Neural crest cell (in vitro differentiated cells): ENCODE measurements at regions not wholly inside any gene's neighbourhood (a gene's known extent, or its start where the extent isn't known, plus 50 kb on each side); places are given as distances from the start of the nearest gene placed in this dataset.

Experiments used
- DNase-seq: peaks from one replicate; pipeline ENCODE4 v3.0.0; 2021; ENCODE audit warnings: low read depth, mixed read lengths, low spot score
- H3K27ac Mint-ChIP-seq: one replicate; pipeline ENCODE4 v1.8.0; 2021; ENCODE audit warnings: mild to moderate bottlenecking, mixed read lengths; ENCODE audit not compliant: unreplicated experiment
- H3K27me3 Mint-ChIP-seq: 2 replicates; pipeline ENCODE4 v1.8.0; 2021; ENCODE audit warnings: low read depth, mild to moderate bottlenecking, mixed read lengths
- H3K36me3 Mint-ChIP-seq: 2 replicates; pipeline ENCODE4 v1.8.0; 2021; ENCODE audit warnings: low read depth, mild to moderate bottlenecking, mixed read lengths
- H3K4me1 Mint-ChIP-seq: 2 replicates; pipeline ENCODE4 v1.8.0; 2021; ENCODE audit warnings: mixed read lengths
- H3K4me3 Mint-ChIP-seq: one replicate; pipeline ENCODE4 v1.8.0; 2021; ENCODE audit warnings: mild to moderate bottlenecking, mixed read lengths
- H3K9me3 Mint-ChIP-seq: 2 replicates; pipeline ENCODE4 v1.8.0; 2021; ENCODE audit warnings: mixed read lengths
- TF ChIP-seq, protein P1 (sequence below): fragments of 200-600 bp; sonication (generic); conservative IDR thresholded peaks from 2 replicates; pipeline ENCODE4 v1.5.0; 2021; ENCODE audit warnings: antibody characterized with exemption, mild to moderate bottlenecking

- no peaks in the 10 kb centered on the region for H3K36me3 Mint-ChIP-seq
- H3K4me3 Mint-ChIP-seq: no peak overlapping the region
- no peaks in the 10 kb centered on the region for H3K27me3 Mint-ChIP-seq
- H3K9me3 Mint-ChIP-seq: no peaks in the 10 kb centered on the region
- H3K4me1 Mint-ChIP-seq: peaks cover 6% of the 10 kb centered on the region
- no peak overlapping the region for H3K27ac Mint-ChIP-seq
- TF ChIP-seq, protein P1, sequence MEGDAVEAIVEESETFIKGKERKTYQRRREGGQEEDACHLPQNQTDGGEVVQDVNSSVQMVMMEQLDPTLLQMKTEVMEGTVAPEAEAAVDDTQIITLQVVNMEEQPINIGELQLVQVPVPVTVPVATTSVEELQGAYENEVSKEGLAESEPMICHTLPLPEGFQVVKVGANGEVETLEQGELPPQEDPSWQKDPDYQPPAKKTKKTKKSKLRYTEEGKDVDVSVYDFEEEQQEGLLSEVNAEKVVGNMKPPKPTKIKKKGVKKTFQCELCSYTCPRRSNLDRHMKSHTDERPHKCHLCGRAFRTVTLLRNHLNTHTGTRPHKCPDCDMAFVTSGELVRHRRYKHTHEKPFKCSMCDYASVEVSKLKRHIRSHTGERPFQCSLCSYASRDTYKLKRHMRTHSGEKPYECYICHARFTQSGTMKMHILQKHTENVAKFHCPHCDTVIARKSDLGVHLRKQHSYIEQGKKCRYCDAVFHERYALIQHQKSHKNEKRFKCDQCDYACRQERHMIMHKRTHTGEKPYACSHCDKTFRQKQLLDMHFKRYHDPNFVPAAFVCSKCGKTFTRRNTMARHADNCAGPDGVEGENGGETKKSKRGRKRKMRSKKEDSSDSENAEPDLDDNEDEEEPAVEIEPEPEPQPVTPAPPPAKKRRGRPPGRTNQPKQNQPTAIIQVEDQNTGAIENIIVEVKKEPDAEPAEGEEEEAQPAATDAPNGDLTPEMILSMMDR: no peak
- DNase-seq: no peak
Measured at GRCh38 chr5:152529440-152529839, 124.4 kb upstream of the NMUR2 start.

- DNase-seq: no peak
- H3K36me3 Mint-ChIP-seq: no peaks in the 10 kb centered on the region
- no peak overlapping the region for H3K27ac Mint-ChIP-seq
- TF ChIP-seq, protein P1: peak; percentile 80
- no peak overlapping the region for H3K4me3 Mint-ChIP-seq
- H3K9me3 Mint-ChIP-seq: no peaks in the 10 kb centered on the region
- H3K4me1 Mint-ChIP-seq: peaks cover 6% of the 10 kb centered on the region
- H3K27me3 Mint-ChIP-seq: no peaks in the 10 kb centered on the region
Measured at GRCh38 chr5:152532714-152533113, 127.6 kb upstream of the NMUR2 start.

GRCh38 chr5:152534641-152535040, 129.6 kb upstream of the NMUR2 start:
- TF ChIP-seq, protein P1: no peak
- no peak overlapping the region for H3K27ac Mint-ChIP-seq

GRCh38 chr5:152542741-152543140, 137.7 kb upstream of the NMUR2 start:
- H3K27ac Mint-ChIP-seq: no peak overlapping the region
- H3K27me3 Mint-ChIP-seq: peaks cover 34% of the 10 kb centered on the region
- H3K9me3 Mint-ChIP-seq: no peaks in the 10 kb centered on the region
- H3K4me3 Mint-ChIP-seq: no peak overlapping the region
- H3K36me3 Mint-ChIP-seq: no peaks in the 10 kb centered on the region
- peak; percentile 18 for DNase-seq
- TF ChIP-seq, protein P1: no peak
- H3K4me1 Mint-ChIP-seq: no peaks in the 10 kb centered on the region

More at GRCh38 chr5:152534641-152535040, 129.6 kb upstream of the NMUR2 start:
- Mint-ChIP-seq H3K4me3 (no peak overlapping the region), H3K36me3 (no peaks in the 10 kb centered on the region), H3K27me3 (peaks cover 1% of the 10 kb centered on the region), H3K4me1 (peaks cover under 1% of the 10 kb centered on the region), H3K9me3 (no peaks in the 10 kb centered on the region)
- no peak for DNase-seq

DNA sequence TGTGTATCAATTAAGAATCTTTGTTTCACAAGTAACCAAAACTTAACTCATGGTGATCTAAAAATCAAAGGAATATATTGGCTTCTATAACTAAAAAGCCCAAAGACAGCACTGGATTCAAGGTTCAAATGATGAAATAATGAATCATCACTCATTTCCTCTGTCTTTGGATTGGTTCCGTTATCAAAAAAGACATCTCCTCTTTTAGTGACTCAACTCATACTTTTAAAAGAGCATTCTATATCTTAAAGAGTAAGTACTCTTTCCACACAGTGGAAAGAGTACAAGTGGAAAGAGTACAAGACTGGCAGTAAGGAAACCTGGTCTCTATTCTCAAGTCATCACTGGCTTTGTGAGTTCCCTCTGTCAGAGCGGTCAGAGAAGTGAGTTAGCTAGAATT, 141.4 kb upstream of the NMUR2 start:
- Mint-ChIP-seq H3K36me3 (no peaks in the 10 kb centered on the region), H3K27me3 (peaks cover 32% of the 10 kb centered on the region), H3K9me3 (no peaks in the 10 kb centered on the region), H3K27ac (no peak overlapping the region), H3K4me1 (no peaks in the 10 kb centered on the region), H3K4me3 (no peak overlapping the region)
- TF ChIP-seq, protein P1: no peak
- no peak for DNase-seq

- no peak for DNase-seq
- Mint-ChIP-seq H3K4me3 (no peak overlapping the region), H3K4me1 (no peaks in the 10 kb centered on the region), H3K9me3 (no peaks in the 10 kb centered on the region), H3K36me3 (no peaks in the 10 kb centered on the region), H3K27ac (no peak overlapping the region), H3K27me3 (peaks cover 28% of the 10 kb centered on the region)
- TF ChIP-seq, protein P1: no peak
Measured at GRCh38 chr5:152547202-152547601, 142.1 kb upstream of the NMUR2 start.
